EL (cell line): ENCODE measurements at regions not wholly inside any gene's neighbourhood (a gene's known extent, or its start where the extent isn't known, plus 50 kb on each side); places are given as distances from the start of the nearest gene placed in this dataset.
"Not testable (repeated sequence)": the region's sequence is repeated elsewhere in the genome, so short reads cannot be mapped to it uniquely, and the experiment has no call there.

Source experiments
- DNase-seq: peaks from one replicate; pipeline ENCODE4 v3.0.0-alpha.2; 2016

GRCh38 chr21:17105932-17106331 is 406.9 kb upstream of the CXADR start:
- no peak for DNase-seq

GRCh38 chr21:17114045-17114444 is 398.8 kb upstream of the CXADR start:
- DNase-seq = no peak

GRCh38 chr21:17118638-17119384 is 394.0 kb upstream of the CXADR start:
- no peak for DNase-seq

- no peak for DNase-seq
These were observed 393.2 kb upstream of the CXADR start for GRCh38 chr21:17119466-17120297.

GRCh38 chr21:17127395-17127794 is 385.4 kb upstream of the CXADR start:
- not testable (repeated sequence) for DNase-seq

- no peak for DNase-seq
These were observed 384.7 kb upstream of the CXADR start for GRCh38 chr21:17128132-17128531.

- not testable (repeated sequence) for DNase-seq
These were observed 373.7 kb upstream of the CXADR start for GRCh38 chr21:17139159-17139558.

- DNase-seq = peak; percentile 1
These were observed 373.1 kb upstream of the CXADR start for GRCh38 chr21:17139696-17140095.

- no peak for DNase-seq
These were observed 366.4 kb upstream of the CXADR start for GRCh38 chr21:17146426-17146825.

- no peak for DNase-seq
These were observed 353.1 kb upstream of the CXADR start for GRCh38 chr21:17159697-17160096.

- DNase-seq = no peak
These were observed 327.2 kb upstream of the CXADR start for GRCh38 chr21:17185674-17186073.

GRCh38 chr21:17189963-17190362 is 322.9 kb upstream of the CXADR start:
- no peak for DNase-seq

GRCh38 chr21:17191346-17191993 is 321.4 kb upstream of the CXADR start:
- DNase-seq = no peak

GRCh38 chr21:17195351-17195750 is 317.5 kb upstream of the CXADR start:
- DNase-seq = no peak

- DNase-seq = no peak
These were observed 316.9 kb upstream of the CXADR start for GRCh38 chr21:17195976-17196375.

GRCh38 chr21:17196623-17197022 is 316.2 kb upstream of the CXADR start:
- DNase-seq = no peak

- no peak for DNase-seq
These were observed 314.8 kb upstream of the CXADR start for GRCh38 chr21:17197996-17198395.

- no peak for DNase-seq
These were observed 312.6 kb upstream of the CXADR start for GRCh38 chr21:17200250-17200649.

GRCh38 chr21:17201741-17202260 is 311.0 kb upstream of the CXADR start:
- no peak for DNase-seq

GRCh38 chr21:17214801-17215200 is 298.0 kb upstream of the CXADR start:
- DNase-seq = no peak

GRCh38 chr21:17219050-17219449 is 293.8 kb upstream of the CXADR start:
- not testable (repeated sequence) for DNase-seq

- DNase-seq = no peak
These were observed 281.7 kb upstream of the CXADR start for GRCh38 chr21:17231124-17231523.

- DNase-seq = no peak
These were observed 281.1 kb upstream of the CXADR start for GRCh38 chr21:17231771-17232170.
